HG03095 (cell line): ENCODE measurements at regions not wholly inside any gene's neighbourhood (a gene's known extent, or its start where the extent isn't known, plus 50 kb on each side); places are given as distances from the start of the nearest gene placed in this dataset.
"Not testable (repeated sequence)": the region's sequence is repeated elsewhere in the genome, so short reads cannot be mapped to it uniquely, and the experiment has no call there.

ENCODE experiments used
- ATAC-seq: cut with Tn5 transposase; IDR thresholded peaks from one replicate; pipeline ENCODE4 v1.9.1; 2021; ENCODE audit warnings: moderate library complexity; ENCODE audit not compliant: unreplicated experiment

DNA sequence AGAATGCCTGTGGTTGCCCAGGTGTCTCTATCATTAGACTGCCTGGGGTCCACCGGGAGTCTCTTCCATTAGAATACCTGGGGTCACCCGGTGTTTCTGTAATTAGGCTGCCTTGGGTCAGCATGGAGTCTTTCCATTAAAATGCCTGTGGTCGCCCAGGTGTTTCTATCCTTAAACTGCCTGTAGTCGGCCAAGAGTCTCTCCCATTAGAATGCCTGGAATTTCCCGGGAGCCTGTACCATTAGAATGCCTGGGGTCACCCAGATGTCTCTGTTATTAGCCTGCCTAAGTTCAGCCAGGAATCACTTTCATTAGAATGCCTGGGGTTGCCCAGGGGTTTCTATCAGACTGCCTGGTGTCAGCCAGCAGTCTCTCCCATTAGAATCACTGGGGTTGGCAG, 1492.8 kb downstream of the UQCRFS1 start:
- no peak for ATAC-seq

- no peak for ATAC-seq
Observed at GRCh38 chr19:27719034-27719433, 1493.9 kb downstream of the UQCRFS1 start.

DNA sequence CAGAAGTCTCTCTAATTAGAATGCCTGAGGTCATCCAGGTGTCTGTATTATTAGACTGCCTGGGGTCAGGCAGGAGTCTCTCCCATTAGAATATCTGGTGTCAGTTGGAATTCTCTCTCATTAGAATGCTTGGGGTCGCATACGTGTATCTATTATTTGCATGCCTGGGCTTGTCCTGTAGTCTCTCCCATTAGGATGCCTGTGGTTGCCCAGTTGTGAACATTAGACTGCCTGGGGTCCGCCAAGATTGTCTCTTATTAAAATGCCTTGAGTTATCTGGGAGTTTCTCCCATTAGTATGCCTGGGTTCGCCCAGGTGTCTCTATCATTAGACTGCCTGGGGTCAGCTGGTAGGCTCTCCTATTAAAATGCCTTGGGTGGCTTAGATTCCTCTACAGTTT, 1494.7 kb downstream of the UQCRFS1 start:
- ATAC-seq: no peak

GRCh38 chr19:27717825-27718224, 1495.1 kb downstream of the UQCRFS1 start:
- ATAC-seq: no peak

GRCh38 chr19:27716922-27717321, 1496.0 kb downstream of the UQCRFS1 start:
- ATAC-seq: no peak

DNA sequence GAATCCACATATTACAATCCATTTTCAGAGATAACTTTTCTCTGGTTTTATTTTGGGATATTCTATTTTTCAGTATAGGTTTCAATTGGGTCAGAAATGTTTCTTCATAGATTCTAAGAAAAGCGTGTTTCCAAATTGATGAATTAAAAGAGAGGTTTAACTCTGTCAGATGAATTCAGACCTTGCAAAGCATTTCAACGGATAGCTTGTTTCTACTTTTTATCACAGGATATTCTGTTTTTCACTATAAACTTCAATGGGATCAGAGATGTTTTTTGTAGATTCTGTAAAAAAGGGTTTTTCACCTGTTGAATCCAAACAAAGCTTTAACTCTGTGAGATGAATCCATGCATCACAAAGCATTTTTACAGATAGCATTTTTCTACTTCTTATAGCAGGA, 1498.1 kb downstream of the UQCRFS1 start:
- ATAC-seq: no peak

GRCh38 chr19:27709496-27709895, 1503.5 kb downstream of the UQCRFS1 start:
- no peak for ATAC-seq

DNA sequence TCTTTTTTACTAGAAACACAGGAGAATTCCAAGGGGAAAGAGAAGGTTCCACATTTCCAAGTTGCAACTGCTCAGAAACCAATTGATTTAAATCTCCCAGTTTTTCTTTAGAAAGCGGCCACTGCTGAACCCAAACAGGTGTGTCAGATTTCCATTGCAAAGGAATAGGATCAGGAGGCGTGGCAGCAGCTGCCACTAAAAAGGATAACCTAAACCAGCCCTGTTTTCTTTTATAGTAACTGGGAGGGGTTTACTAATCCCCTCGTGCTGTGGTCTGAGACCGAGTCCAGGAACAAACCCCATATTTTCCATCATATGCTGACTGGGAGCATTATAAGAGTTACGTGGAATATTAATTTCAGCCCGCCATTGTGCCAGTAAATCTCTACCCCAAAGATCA, 1504.0 kb downstream of the UQCRFS1 start:
- ATAC-seq: not testable (repeated sequence)

DNA sequence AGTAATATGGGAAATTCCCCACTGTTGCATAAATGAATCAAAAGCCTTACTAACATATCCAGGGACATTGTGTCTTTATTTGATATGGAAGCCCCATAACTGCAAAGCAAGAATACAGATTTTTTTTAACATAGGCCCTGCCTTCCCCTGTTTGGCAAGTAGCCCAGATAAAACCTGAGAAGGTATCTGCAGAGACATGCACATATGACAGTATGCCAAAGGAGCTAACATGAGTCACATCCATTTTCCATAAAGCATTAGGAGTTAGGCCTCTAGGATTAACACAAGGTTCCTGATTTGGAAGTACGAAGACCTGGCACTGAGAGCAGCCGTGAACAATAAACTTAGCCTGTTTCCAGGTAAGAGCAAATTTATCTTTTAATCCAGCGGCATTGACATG, 1505.9 kb downstream of the UQCRFS1 start:
- not testable (repeated sequence) for ATAC-seq

DNA sequence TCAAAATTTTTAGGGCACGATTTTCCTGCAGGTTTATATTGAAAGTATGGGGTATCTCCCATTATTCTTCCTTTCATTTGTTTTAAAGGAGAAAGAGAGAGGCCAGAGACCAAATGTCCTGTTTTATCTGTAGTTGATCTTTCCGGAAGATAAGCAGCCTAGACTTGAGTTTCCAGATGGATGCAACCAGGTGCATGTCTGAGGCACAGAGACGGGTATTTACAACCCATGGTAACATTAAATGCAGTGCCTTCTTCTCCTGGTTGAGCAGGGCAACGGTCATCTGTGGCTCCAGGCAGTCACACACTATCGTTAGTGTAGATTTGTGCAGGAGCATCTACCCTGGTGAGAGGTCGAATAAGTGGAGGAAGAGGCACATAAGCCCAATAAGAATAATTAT, 1507.1 kb downstream of the UQCRFS1 start:
- no peak for ATAC-seq

DNA sequence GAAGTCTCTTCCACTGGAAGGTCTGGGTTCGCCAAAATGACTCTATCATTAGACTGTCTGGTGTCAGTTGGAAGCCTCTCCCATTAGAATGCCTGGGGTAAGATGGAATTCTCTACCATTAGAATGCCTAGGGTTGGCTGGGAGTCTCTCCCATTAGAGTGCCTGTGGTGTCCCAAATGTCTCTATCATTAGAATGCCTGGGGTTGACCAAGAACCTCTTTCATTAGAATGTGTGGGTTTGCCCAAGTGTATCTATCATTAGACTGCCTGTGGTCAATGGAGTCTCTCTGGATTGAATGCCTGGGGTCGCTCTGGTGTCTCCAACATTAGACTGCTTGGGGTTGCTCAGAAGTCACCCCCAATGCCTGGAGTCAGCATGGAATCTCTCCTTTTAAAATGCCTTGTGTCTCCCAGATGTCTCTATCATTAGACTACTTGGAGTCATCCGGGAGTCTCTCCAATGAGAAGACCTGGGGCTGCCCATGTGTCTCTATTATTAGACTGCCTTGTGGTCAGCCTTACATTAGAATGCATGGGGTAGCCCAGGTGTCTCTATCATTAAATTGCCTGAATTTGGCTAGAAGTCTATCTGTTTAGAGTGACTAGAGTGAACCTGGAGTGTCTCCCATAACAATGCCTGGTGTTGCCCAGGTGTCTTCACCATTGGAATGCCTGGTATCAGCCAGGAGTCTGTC, 1518.4 kb downstream of the UQCRFS1 start:
- no peak for ATAC-seq

DNA sequence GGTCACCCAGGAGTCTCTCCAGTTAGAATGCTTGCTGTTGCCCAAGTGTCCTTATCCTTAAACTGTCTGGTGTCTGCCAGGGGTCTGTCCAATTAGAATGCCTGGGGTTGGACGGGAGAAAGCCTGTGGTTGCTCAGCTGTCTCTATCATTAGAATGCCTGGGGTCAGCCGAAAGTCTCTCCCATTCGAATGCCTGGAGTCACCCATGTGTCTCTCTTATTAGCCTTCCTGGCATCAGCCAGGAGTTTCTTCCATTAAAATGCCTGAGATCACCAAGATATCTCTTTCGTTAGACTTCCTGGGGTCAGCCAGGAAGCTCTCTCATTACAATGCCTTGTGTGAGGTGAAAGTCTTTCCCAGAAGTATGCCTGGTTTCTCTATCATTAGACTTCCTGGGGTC, 1521.0 kb downstream of the UQCRFS1 start:
- no peak for ATAC-seq

DNA sequence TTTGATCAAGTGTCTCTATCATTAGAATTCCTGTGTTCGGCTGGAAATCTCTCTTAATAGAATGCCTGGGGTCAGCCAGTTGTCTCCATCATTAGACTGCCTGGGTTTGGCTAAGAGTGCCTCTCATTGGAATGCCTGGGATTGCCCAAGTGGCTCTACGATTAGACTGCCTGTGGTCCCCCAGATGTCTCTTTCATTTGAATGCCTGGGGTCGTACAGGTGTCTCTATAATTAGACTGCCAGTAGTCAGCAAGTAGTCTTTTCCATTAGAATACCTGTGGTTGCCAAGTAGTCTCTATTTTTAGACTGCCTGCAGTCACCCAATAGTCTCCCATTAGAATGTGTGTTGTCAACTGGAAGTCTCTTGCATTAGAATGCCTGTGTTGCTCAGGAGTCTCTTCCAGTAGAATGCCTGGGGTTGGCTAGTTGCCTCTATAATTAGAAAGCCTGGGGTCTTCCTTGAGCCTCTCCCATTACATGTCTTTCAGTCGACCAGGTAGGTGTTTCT, 1523.2 kb downstream of the UQCRFS1 start:
- no peak for ATAC-seq

GRCh38 chr19:27684293-27684692, 1528.7 kb downstream of the UQCRFS1 start:
- no peak for ATAC-seq

GRCh38 chr19:27681972-27682371, 1531.0 kb downstream of the UQCRFS1 start:
- no peak for ATAC-seq

GRCh38 chr19:27679905-27680304, 1533.0 kb downstream of the UQCRFS1 start:
- no peak for ATAC-seq

GRCh38 chr19:27679399-27679798, 1533.6 kb downstream of the UQCRFS1 start:
- ATAC-seq: no peak

DNA sequence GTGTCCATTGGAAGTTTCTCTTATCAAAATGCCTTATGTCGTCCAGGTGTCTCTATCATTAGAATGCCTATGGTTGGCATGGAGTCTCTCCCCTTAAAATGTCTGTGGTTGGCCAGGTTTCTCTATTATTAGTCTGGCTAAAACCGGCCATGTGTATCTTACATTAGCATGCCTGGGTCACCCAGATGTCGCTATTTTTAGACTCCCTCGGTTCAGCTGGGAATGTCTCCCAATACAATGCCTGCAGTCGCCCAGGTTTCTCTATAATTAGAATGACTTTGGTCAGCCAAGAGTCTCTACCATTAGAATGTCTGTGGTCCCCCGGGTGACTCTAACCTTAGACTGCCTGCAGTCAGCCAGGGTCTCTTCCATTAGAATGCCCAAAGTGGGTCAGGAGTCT, 1536.1 kb downstream of the UQCRFS1 start:
- ATAC-seq: no peak

GRCh38 chr19:27676334-27676733, 1536.6 kb downstream of the UQCRFS1 start:
- no peak for ATAC-seq

DNA sequence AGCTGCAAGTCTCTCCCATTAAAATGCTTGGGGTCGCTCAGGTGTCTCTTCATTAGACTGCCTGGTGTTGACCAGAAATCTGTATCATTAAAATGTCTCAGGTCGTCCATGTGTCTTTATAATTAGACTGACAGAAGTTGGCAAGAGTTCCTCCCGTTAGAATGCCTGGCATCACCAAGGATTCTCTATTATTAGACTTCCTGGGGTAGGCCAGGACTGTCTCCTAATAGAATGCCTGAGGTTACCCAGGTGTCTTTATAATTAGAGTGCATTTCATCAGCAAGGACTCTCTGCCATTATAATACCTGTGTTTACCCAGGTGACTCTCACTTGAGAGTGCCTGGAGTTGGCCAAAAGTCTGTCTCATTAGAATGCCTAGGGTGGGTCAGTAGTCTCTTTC, 1537.2 kb downstream of the UQCRFS1 start:
- ATAC-seq: no peak

GRCh38 chr19:27674701-27675100, 1538.2 kb downstream of the UQCRFS1 start:
- ATAC-seq: no peak

GRCh38 chr19:27673986-27674385, 1539.0 kb downstream of the UQCRFS1 start:
- no peak for ATAC-seq
